ENCODE measurements at regions not wholly inside any gene's neighbourhood (a gene's known extent, or its start where the extent isn't known, plus 50 kb on each side); places are given as distances from the start of the nearest gene placed in this dataset.

DNA sequence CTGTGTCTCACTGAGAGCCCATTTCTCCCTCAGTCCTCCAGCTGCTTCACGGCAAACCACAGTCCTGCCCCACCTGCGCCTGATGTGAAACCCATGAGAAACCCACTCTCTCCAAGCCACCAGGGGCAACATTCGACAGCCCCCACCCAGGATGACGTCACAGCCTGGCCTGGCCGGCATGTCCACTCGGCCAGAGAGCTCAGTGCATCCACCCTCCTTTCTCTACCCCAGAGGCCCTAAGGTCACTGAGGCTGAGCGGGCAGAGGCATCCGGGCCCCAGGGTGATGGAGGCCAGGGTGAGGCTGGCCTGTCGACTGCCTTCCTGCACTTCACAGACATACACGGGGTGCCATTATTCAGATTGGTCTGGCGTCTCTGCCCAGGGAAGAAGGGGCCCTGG is 402.7 kb upstream of the MYT1L start:
- TF ChIP-seq, protein P1, sequence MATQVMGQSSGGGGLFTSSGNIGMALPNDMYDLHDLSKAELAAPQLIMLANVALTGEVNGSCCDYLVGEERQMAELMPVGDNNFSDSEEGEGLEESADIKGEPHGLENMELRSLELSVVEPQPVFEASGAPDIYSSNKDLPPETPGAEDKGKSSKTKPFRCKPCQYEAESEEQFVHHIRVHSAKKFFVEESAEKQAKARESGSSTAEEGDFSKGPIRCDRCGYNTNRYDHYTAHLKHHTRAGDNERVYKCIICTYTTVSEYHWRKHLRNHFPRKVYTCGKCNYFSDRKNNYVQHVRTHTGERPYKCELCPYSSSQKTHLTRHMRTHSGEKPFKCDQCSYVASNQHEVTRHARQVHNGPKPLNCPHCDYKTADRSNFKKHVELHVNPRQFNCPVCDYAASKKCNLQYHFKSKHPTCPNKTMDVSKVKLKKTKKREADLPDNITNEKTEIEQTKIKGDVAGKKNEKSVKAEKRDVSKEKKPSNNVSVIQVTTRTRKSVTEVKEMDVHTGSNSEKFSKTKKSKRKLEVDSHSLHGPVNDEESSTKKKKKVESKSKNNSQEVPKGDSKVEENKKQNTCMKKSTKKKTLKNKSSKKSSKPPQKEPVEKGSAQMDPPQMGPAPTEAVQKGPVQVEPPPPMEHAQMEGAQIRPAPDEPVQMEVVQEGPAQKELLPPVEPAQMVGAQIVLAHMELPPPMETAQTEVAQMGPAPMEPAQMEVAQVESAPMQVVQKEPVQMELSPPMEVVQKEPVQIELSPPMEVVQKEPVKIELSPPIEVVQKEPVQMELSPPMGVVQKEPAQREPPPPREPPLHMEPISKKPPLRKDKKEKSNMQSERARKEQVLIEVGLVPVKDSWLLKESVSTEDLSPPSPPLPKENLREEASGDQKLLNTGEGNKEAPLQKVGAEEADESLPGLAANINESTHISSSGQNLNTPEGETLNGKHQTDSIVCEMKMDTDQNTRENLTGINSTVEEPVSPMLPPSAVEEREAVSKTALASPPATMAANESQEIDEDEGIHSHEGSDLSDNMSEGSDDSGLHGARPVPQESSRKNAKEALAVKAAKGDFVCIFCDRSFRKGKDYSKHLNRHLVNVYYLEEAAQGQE (IDR thresholded peaks at IDR 0.05; ENCODE audit: low read depth) = no peak
- TF ChIP-seq JUND (IDR thresholded peaks at IDR 0.05) = no peak
- no peak for TF ChIP-seq CBX3 (IDR thresholded peaks at IDR 0.05; ENCODE audit: low read depth)
- no peak for TF ChIP-seq POLR2AphosphoS5 (IDR thresholded peaks at IDR 0.05; ENCODE audit: low read depth, low read length)
- no peak for TF ChIP-seq POLR2A (IDR thresholded peaks at IDR 0.05; ENCODE audit: borderline replicate concordance, extremely low read depth, insufficient read depth, insufficient read length)
- no peak for TF ChIP-seq SP1 (IDR thresholded peaks at IDR 0.05; ENCODE audit: low read depth)
- TF ChIP-seq EZH2 (IDR thresholded peaks at IDR 0.05) = no peak
- TF ChIP-seq, protein P2, sequence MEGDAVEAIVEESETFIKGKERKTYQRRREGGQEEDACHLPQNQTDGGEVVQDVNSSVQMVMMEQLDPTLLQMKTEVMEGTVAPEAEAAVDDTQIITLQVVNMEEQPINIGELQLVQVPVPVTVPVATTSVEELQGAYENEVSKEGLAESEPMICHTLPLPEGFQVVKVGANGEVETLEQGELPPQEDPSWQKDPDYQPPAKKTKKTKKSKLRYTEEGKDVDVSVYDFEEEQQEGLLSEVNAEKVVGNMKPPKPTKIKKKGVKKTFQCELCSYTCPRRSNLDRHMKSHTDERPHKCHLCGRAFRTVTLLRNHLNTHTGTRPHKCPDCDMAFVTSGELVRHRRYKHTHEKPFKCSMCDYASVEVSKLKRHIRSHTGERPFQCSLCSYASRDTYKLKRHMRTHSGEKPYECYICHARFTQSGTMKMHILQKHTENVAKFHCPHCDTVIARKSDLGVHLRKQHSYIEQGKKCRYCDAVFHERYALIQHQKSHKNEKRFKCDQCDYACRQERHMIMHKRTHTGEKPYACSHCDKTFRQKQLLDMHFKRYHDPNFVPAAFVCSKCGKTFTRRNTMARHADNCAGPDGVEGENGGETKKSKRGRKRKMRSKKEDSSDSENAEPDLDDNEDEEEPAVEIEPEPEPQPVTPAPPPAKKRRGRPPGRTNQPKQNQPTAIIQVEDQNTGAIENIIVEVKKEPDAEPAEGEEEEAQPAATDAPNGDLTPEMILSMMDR (IDR thresholded peaks at IDR 0.05 in 2 of 3, conservative IDR thresholded peaks at IDR 0.05 in 1 of 3; ENCODE audit: borderline replicate concordance in 1 of 3, insufficient read depth in 1 of 3, low read depth in 2 of 3, low read length in 2 of 3) = no peak
- no peak for TF ChIP-seq ZFX (IDR thresholded peaks at IDR 0.05)
- no peak for TF ChIP-seq EZH2phosphoT487 (IDR thresholded peaks at IDR 0.05; ENCODE audit: borderline replicate concordance)
- TF ChIP-seq ZNF274 (IDR thresholded peaks at IDR 0.05; ENCODE audit: low read depth, low read length) = no peak
- TF ChIP-seq EGR1 (IDR thresholded peaks at IDR 0.05; ENCODE audit: low read depth) = no peak
- no peak for TF ChIP-seq TCF7L2 (IDR thresholded peaks at IDR 0.05; ENCODE audit: borderline replicate concordance, extremely low read depth, insufficient read depth, insufficient read length)
- no peak for TF ChIP-seq MAX (IDR thresholded peaks at IDR 0.05)

All from HCT116 (cell line).